ENCODE measurements at regions not wholly inside any gene's neighbourhood (a gene's known extent, or its start where the extent isn't known, plus 50 kb on each side); places are given as distances from the start of the nearest gene placed in this dataset.
"Not testable (repeated sequence)": the region's sequence is repeated elsewhere in the genome, so short reads cannot be mapped to it uniquely, and the experiment has no call there.

DNA sequence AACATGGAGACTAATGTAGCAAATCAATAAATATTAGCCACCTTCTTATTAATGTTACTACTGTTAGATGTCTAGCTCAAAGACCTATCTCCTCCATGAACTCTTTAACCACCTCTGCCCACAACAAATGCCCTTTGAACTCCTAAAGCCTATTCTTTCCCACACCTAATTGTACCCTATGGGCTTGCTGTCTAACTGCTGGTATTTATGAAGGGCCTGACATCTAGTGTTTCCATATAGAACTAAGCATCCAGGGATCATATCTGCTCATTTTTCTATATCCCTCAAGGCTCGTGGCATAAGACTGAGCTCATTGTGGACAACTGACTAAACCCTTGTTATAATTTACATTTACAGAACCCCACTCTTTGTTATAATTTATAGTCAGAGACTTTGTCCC is 109.8 kb downstream of the TRIM69 start:
- H3K9me3 Mint-ChIP-seq; ATAC-seq (replicated peaks in 1 of 4); DNase-seq; H3K4me3 Mint-ChIP-seq; H3K27ac Mint-ChIP-seq; H3K4me1 ChIP-seq (ENCODE audit: control insufficient read depth in 1 of 2, extremely low read depth in 1 of 2, insufficient read depth in 2 of 2, low read length in 2 of 2); H3K4me1 Mint-ChIP-seq; H3K9me3 ChIP-seq; H3K27ac ChIP-seq (ENCODE audit: low read length); CTCF ChIA-PET; H3K36me3 Mint-ChIP-seq; POLR2A ChIA-PET; H3K27me3 ChIP-seq (replicated peaks in 1 of 2; ENCODE audit: control insufficient read depth in 2 of 2, extremely low read depth in 1 of 2, insufficient read depth in 2 of 2, low read length in 1 of 2); H3K4me3 ChIP-seq (ENCODE audit: control insufficient read depth in 1 of 2, extremely low read depth in 1 of 2, low read length in 1 of 2); H3K27me3 Mint-ChIP-seq; H3K36me3 ChIP-seq (ENCODE audit: control insufficient read depth in 2 of 2, extremely low read depth in 1 of 2, insufficient read depth in 1 of 2, low read length in 1 of 2): not testable (repeated sequence)
- no CpG with 5 or more reads among the region's 1 CpG for WGBS (ENCODE audit: insufficient coverage)

GRCh38 chr15:44847555-44847954 is 108.9 kb upstream of the TERB2 start:
- POLR2A ChIA-PET; H3K9me3 Mint-ChIP-seq; H3K4me1 Mint-ChIP-seq; H3K27ac Mint-ChIP-seq; H3K9me3 ChIP-seq; H3K4me1 ChIP-seq (ENCODE audit: control insufficient read depth in 1 of 2, extremely low read depth in 1 of 2, insufficient read depth in 2 of 2, low read length in 2 of 2); ATAC-seq (replicated peaks in 1 of 4); H3K27me3 Mint-ChIP-seq; H3K4me3 Mint-ChIP-seq; H3K27ac ChIP-seq (ENCODE audit: low read length); H3K4me3 ChIP-seq (ENCODE audit: control insufficient read depth in 1 of 2, extremely low read depth in 1 of 2, low read length in 1 of 2); H3K36me3 ChIP-seq (ENCODE audit: control insufficient read depth in 2 of 2, extremely low read depth in 1 of 2, insufficient read depth in 1 of 2, low read length in 1 of 2); CTCF ChIA-PET; H3K27me3 ChIP-seq (replicated peaks in 1 of 2; ENCODE audit: control insufficient read depth in 2 of 2, extremely low read depth in 1 of 2, insufficient read depth in 2 of 2, low read length in 1 of 2); H3K36me3 Mint-ChIP-seq; DNase-seq: not testable (repeated sequence)
- WGBS (ENCODE audit: insufficient coverage): no CpG with 5 or more reads among the region's 2 CpGs

DNA sequence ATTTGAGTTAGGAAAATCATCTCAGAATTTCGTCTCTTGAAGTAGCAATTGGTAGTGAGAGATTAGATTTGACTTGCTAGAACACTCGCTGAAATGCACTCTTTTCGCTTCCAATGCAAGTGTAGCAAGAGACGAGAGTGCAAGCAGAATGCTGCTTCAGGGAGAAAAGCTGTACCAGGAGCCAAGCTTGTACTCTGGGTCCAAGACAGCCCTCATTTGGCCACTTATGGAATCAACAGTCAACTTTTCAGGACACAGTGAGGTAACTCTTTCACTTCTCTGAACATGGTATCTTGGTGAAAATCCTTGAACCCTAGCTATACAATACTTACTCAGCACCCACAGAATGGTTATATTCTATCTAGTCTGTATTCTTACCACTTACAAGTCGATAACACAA is 107.6 kb upstream of the TERB2 start:
- H3K9me3 ChIP-seq; H3K27me3 Mint-ChIP-seq; H3K4me1 Mint-ChIP-seq; H3K4me1 ChIP-seq (ENCODE audit: control insufficient read depth in 1 of 2, extremely low read depth in 1 of 2, insufficient read depth in 2 of 2, low read length in 2 of 2); ATAC-seq (replicated peaks in 1 of 4); CTCF ChIA-PET; H3K36me3 ChIP-seq (ENCODE audit: control insufficient read depth in 2 of 2, extremely low read depth in 1 of 2, insufficient read depth in 1 of 2, low read length in 1 of 2); POLR2A ChIA-PET; H3K36me3 Mint-ChIP-seq; H3K27ac Mint-ChIP-seq; H3K4me3 Mint-ChIP-seq; H3K4me3 ChIP-seq (ENCODE audit: control insufficient read depth in 1 of 2, extremely low read depth in 1 of 2, low read length in 1 of 2); H3K27me3 ChIP-seq (replicated peaks in 1 of 2; ENCODE audit: control insufficient read depth in 2 of 2, extremely low read depth in 1 of 2, insufficient read depth in 2 of 2, low read length in 1 of 2); H3K27ac ChIP-seq (ENCODE audit: low read length); H3K9me3 Mint-ChIP-seq; DNase-seq: not testable (repeated sequence)
- WGBS (ENCODE audit: insufficient coverage): 85% methylated on average over 4 of the region's 5 CpGs

GRCh38 chr15:44849701-44850403 is 106.6 kb upstream of the TERB2 start:
- ATAC-seq (replicated peaks in 1 of 4); H3K4me3 ChIP-seq (ENCODE audit: control insufficient read depth in 1 of 2, extremely low read depth in 1 of 2, low read length in 1 of 2); H3K4me3 Mint-ChIP-seq; H3K36me3 ChIP-seq (ENCODE audit: control insufficient read depth in 2 of 2, extremely low read depth in 1 of 2, insufficient read depth in 1 of 2, low read length in 1 of 2); H3K27me3 ChIP-seq (replicated peaks in 1 of 2; ENCODE audit: control insufficient read depth in 2 of 2, extremely low read depth in 1 of 2, insufficient read depth in 2 of 2, low read length in 1 of 2); H3K27ac ChIP-seq (ENCODE audit: low read length); POLR2A ChIA-PET; H3K9me3 Mint-ChIP-seq; H3K36me3 Mint-ChIP-seq; H3K9me3 ChIP-seq; H3K27me3 Mint-ChIP-seq; DNase-seq; H3K4me1 ChIP-seq (ENCODE audit: control insufficient read depth in 1 of 2, extremely low read depth in 1 of 2, insufficient read depth in 2 of 2, low read length in 2 of 2); CTCF ChIA-PET; H3K27ac Mint-ChIP-seq: not testable (repeated sequence)
- no CpG with 5 or more reads among the region's 6 CpGs for WGBS (ENCODE audit: insufficient coverage)
- peaks cover 5 to 10% (median 7%) of the 10 kb centered on the region in 3 donors for H3K4me1 Mint-ChIP-seq

- peaks cover 5 to 10% (median 7%) of the 10 kb centered on the region in 3 donors for H3K4me1 Mint-ChIP-seq
- H3K36me3 Mint-ChIP-seq; POLR2A ChIA-PET; H3K27ac ChIP-seq (ENCODE audit: low read length); H3K4me3 ChIP-seq (ENCODE audit: control insufficient read depth in 1 of 2, extremely low read depth in 1 of 2, low read length in 1 of 2); H3K27me3 ChIP-seq (replicated peaks in 1 of 2; ENCODE audit: control insufficient read depth in 2 of 2, extremely low read depth in 1 of 2, insufficient read depth in 2 of 2, low read length in 1 of 2); H3K4me1 ChIP-seq (ENCODE audit: control insufficient read depth in 1 of 2, extremely low read depth in 1 of 2, insufficient read depth in 2 of 2, low read length in 2 of 2); H3K9me3 Mint-ChIP-seq; H3K27ac Mint-ChIP-seq; H3K36me3 ChIP-seq (ENCODE audit: control insufficient read depth in 2 of 2, extremely low read depth in 1 of 2, insufficient read depth in 1 of 2, low read length in 1 of 2); H3K9me3 ChIP-seq; H3K4me3 Mint-ChIP-seq; H3K27me3 Mint-ChIP-seq: not testable (repeated sequence)
- CTCF ChIA-PET: interaction anchor here (0.5 to 1.5 kb wide), 6 partner anchors 72 to 1383 kb away, joined by 3 to 7 read pairs (median 4); no protein-coding TSS in a partner anchor
- ATAC-seq (replicated peaks in 1 of 4) (peak; percentile 75 to 87 (median 84)), DNase-seq (peak; percentile 22 to 77 (median 50))
- WGBS (ENCODE audit: insufficient coverage): 20% methylated on average over 1 of the region's 4 CpGs
Observed at GRCh38 chr15:44853304-44853950, 103.1 kb upstream of the TERB2 start.

- H3K4me1 ChIP-seq (ENCODE audit: control insufficient read depth in 1 of 2, extremely low read depth in 1 of 2, insufficient read depth in 2 of 2, low read length in 2 of 2); ATAC-seq (replicated peaks in 1 of 4); H3K36me3 ChIP-seq (ENCODE audit: control insufficient read depth in 2 of 2, extremely low read depth in 1 of 2, insufficient read depth in 1 of 2, low read length in 1 of 2); DNase-seq; H3K27ac Mint-ChIP-seq; H3K27me3 Mint-ChIP-seq; H3K27me3 ChIP-seq (replicated peaks in 1 of 2; ENCODE audit: control insufficient read depth in 2 of 2, extremely low read depth in 1 of 2, insufficient read depth in 2 of 2, low read length in 1 of 2); H3K9me3 ChIP-seq; H3K9me3 Mint-ChIP-seq; H3K27ac ChIP-seq (ENCODE audit: low read length); H3K4me3 ChIP-seq (ENCODE audit: control insufficient read depth in 1 of 2, extremely low read depth in 1 of 2, low read length in 1 of 2); POLR2A ChIA-PET; H3K36me3 Mint-ChIP-seq; H3K4me3 Mint-ChIP-seq; CTCF ChIA-PET: not testable (repeated sequence)
- WGBS (ENCODE audit: insufficient coverage): no CpG with 5 or more reads among the region's 4 CpGs
- H3K4me1 Mint-ChIP-seq: peaks cover 5 to 10% (median 7%) of the 10 kb centered on the region in 3 donors
Observed at GRCh38 chr15:44854696-44855095, 101.8 kb upstream of the TERB2 start.
